Occipital lobe (tissue), 1 donor: ENCODE measurements at regions not wholly inside any gene's neighbourhood (a gene's known extent, or its start where the extent isn't known, plus 50 kb on each side); places are given as distances from the start of the nearest gene placed in this dataset.
A peak's percentile ranks its signal among the peaks of the same experiment; 100 is the strongest.

Experiments
- DNase-seq: peaks from one replicate; lab custom pipeline; 2025; lab: John Stamatoyannopoulos, UW

- DNase-seq, result no peak
Observed at GRCh38 chr12:107891967-107892366, 117.5 kb downstream of the ASCL4 start.

- no peak for DNase-seq
Observed at GRCh38 chr12:107894589-107894988, 120.1 kb downstream of the ASCL4 start.

- DNase-seq, result no peak
Observed at GRCh38 chr12:107895966-107896365, 121.5 kb downstream of the ASCL4 start.

GRCh38 chr12:107900588-107900987 is 126.1 kb downstream of the ASCL4 start:
- DNase-seq, result no peak

GRCh38 chr12:107903341-107904061 is 129.0 kb downstream of the ASCL4 start:
- DNase-seq, result peak; percentile 13

- no peak for DNase-seq
Observed at GRCh38 chr12:107906707-107907106, 132.2 kb downstream of the ASCL4 start.

GRCh38 chr12:107912421-107913004 is 138.0 kb downstream of the ASCL4 start:
- no peak for DNase-seq

- DNase-seq, result no peak
Observed at GRCh38 chr12:107914460-107914977, 140.0 kb downstream of the ASCL4 start.

GRCh38 chr12:107917912-107918800 is 143.7 kb downstream of the ASCL4 start:
- DNase-seq, result no peak

GRCh38 chr12:107921062-107921461 is 146.6 kb downstream of the ASCL4 start:
- DNase-seq, result no peak

GRCh38 chr12:107925125-107925524 is 150.6 kb downstream of the ASCL4 start:
- DNase-seq, result no peak

- no peak for DNase-seq
Observed at GRCh38 chr12:107929436-107929835, 154.9 kb downstream of the ASCL4 start.

- DNase-seq, result no peak
Observed at GRCh38 chr12:107931761-107932160, 157.3 kb downstream of the ASCL4 start.

GRCh38 chr12:107938446-107938845 is 163.9 kb downstream of the ASCL4 start:
- DNase-seq, result no peak

- no peak for DNase-seq
Observed at GRCh38 chr12:107948391-107948945, 174.0 kb downstream of the ASCL4 start.

- DNase-seq, result no peak
Observed at GRCh38 chr12:107951024-107951423, 176.5 kb downstream of the ASCL4 start.

GRCh38 chr12:107955966-107956643 is 173.0 kb upstream of the WSCD2 start:
- no peak for DNase-seq

GRCh38 chr12:107957459-107957858 is 171.6 kb upstream of the WSCD2 start:
- DNase-seq, result no peak

- no peak for DNase-seq
Observed at GRCh38 chr12:107963635-107964034, 165.5 kb upstream of the WSCD2 start.

- DNase-seq, result no peak
Observed at GRCh38 chr12:107967170-107967569, 161.9 kb upstream of the WSCD2 start.

- no peak for DNase-seq
Observed at GRCh38 chr12:107973950-107974349, 155.1 kb upstream of the WSCD2 start.
